GM19023 (cell line): ENCODE measurements at regions not wholly inside any gene's neighbourhood (a gene's known extent, or its start where the extent isn't known, plus 50 kb on each side); places are given as distances from the start of the nearest gene placed in this dataset.

Experiments
- ATAC-seq: cut with Tn5 transposase; IDR thresholded peaks from one replicate; pipeline ENCODE4 v1.9.1; 2021; ENCODE audit warnings: mild to moderate bottlenecking, moderate library complexity; ENCODE audit not compliant: unreplicated experiment

DNA sequence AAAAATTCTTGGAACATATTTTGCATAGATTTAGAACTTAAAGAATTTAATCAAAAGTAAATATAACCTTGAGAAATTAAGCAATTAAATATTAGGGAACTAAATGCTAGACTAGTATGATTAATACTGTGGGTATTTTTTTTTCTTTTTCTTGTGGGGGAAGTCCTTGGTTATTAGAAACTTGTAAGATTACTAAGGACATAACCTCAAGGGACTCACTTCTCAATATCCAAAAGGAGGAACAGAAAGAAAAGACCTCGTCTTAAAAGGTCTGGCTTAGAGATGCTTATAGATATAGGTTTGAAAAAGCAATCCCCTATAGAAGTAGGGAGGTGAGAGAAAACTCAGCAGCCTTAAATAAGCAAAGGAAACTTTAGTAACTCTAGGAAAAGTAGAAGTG lies 368.5 kb downstream of the INSC start:
- no peak for ATAC-seq

DNA sequence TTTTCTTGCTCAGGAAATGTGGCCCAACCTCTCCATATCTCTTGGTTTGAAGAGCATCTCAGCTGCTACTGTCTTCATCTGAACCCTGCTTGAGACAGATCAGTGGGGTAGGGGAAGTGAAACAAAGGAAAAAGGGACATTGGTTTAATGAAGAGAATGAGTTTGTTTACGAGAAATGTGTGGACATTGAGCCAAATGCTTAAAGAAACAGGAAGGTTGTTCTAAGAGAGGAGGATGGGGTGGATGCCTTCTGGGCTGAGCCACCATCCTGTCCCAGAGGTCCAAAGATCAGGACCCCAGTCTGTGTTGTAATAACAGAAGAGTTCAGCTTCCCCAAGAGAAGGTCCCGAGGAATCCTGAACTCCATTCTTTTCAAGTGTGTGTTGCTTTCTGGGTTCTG lies 369.7 kb downstream of the INSC start:
- no peak for ATAC-seq

DNA sequence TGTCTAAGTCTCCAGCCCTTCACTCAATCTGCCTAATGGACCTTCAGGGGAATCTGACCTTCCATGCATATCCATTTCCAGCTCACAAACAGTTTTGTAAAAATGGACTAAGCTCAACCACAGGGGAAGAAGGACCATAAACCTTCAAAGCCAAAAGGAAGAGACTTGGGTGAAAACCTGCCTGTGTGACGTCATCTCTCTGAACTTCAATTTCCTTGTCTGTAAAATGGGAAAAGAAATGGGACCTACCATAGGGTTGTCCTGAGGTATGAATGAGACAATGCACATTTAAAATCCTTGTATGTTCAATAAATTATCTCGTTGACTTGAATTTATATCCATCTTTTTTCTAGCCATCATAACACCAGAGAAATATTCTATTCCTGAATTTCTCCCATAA lies 370.7 kb downstream of the INSC start:
- ATAC-seq: no peak

DNA sequence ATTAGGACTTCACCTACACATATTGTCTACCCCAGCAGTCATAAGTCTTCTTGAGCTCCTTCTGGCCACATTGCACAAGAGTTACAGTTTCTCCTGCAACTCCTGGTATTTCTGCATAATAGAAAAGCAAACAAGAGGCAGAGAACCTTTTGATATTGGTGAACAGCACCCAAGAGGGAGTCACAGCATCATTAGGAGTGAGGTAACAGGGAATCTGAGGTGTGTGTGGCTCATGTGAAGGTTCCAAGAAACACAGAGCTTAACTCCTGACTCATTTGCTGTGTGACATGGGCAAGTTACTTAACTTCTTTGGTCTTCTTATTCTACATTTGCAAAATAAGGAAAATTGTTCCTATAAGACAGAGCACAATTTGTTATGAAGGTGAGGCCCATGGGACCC lies 374.6 kb downstream of the INSC start:
- ATAC-seq: no peak

DNA sequence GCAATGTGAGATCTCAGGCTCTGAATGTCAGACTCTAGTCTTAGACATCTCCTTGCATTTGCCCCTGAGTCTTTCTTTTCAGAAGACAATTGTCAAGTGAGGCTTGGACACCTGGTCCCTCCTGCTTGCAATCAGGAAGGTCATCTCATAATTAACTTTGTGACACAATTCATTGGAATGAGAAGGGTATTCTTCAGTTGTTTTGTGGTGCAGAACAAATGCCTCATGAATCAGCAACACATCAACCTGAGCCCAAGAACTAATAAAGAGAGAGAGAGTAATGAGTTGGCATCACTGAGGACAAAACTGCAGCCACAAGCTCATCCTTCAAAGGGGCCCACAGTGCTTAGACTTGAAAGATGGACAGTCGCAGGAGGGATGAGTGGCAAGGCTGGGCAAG lies 375.8 kb downstream of the INSC start:
- no peak for ATAC-seq

DNA sequence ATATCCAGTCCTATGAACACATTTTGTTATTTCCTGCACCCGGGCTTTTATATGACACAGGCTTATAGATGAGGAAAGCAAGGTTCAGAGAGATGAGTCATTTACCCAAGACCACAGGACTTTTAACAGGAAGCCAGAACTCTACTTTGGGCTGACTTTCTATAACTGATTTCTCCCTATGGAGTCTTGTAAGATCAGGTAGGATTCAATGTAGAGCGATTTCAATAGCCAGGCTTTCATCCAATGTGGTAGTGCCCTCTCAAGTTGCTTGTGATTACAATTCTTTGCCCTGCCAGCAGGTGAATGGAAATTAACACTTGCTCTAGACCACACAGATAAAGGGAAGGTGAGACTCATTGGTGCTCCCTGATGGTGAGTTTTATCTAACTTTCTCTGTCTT lies 378.3 kb downstream of the INSC start:
- no peak for ATAC-seq

DNA sequence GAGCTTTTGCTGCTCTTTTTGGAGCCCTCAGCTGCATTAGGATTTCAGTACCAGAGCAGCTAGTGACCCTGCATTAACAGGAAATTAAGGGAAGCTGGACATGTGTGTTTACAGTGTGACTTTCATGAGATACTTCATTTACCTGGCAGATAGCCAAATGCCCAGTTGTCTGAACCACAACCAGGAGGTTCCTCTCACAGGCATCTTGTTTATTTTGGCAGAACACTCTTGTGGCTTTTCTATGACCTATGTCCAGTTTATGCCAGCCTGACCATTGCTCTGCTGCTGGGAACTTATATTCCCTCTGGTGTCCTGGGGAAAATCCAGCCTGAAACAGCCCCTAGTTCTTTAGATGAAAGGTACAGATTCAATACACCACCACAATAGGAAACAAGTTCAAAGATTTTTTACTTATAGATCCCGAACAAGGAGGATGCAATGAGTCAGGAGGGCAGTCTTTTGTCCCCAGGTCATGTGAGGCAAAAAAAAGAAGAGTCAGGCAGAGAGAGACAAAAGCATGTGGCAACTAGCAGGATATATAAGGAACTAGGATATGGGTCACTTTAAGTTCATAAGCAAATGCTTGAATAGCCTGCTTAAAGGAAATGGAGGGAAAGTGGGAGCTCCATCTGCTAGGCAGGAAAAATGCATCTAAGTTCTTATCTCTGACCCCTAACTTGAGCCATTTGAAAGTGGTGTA lies 379.3 kb downstream of the INSC start:
- no peak for ATAC-seq

DNA sequence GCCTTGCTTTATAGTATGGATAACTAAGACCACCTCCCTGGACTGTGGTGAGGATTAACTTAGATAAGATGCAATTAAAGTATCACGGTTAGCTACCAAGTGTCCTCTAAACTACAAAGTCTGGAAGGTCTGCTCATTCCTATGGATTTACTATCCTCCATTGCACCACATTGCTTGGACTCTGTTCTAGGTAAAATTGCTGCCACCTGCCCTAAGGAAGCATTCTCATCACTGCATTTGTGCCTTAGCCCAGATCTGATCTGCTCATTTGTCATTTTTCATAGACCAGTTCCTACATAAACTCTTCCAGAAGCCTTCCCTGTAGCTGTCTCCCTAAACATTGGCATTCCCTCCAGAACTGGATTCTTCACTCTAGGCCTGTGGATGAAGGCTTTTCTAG lies 380.0 kb downstream of the INSC start:
- no peak for ATAC-seq

DNA sequence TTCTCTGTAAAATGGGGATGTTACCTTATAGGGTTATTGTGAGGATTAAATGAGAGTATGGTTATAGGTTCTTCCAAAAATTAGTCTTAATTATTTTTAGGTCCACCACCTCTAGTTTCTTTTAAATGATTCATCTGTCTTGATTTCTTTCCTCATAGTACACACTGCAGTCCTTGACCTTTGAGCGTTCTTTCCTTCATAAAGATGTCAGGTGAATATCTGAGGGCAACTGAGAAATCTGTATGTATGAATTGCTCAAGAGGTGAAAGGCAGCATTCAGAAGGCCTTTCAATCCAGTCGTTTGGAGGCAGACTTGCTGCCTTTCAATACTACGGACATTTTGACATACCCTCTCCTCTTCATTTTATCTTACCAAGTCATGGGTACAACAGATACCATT lies 380.7 kb downstream of the INSC start:
- ATAC-seq: no peak

DNA sequence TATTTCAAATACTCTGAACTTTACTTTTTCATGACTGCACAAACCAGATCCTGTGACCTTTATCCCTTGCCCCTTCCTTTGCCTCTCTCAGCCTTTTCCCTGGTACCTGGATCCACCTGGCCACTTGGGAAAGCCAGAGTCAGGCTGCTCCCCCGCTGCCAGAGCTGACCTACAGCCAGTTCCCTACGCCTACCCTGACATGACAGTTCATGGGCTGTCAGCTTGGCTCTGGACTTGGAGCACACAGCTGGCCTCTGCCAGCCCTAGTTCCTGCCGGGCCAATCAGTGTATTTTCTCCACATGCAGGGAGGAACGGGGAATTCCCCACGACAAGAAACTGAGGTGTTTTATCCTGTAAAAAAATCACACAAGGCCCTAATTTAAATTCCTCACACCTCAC lies 382.6 kb downstream of the INSC start:
- ATAC-seq: no peak

DNA sequence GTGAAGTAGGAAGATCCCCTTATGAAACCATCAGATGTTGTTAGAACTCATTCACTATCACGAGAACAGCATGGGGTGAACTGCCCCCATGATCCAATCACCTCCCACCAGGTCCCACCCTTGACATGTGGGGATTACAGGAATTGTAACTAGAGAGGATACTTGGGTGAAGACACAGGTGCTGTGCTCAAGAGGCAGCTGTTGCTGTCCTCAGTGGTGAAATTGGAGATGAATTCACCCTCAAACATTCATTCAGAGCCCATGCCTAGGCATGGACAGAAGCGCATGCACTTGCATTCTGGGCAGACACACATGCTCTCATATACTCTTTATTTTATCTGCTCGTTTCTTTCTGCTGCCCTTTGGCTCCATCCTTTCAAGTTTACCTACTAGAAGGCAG lies 385.0 kb downstream of the INSC start:
- ATAC-seq: no peak

DNA sequence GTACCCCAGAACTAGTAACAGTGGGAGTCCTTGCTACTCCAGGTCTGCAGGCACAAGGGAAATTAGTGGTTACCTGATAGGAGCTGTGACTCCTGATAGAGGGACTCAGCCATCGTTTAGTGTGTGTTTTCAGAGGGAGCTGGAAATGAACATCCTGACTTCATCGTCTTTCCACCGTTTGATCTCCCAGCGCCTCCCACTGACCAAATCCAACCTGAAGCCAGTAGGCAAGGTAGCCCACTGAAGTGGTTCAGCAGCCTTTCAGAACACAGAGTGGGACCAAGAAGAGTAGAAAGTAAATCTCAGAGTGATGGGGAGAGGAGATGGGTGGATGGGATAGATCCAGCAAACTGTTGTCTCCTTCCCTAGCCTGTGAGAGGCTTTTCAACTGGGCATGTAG lies 385.9 kb downstream of the INSC start:
- no peak for ATAC-seq

DNA sequence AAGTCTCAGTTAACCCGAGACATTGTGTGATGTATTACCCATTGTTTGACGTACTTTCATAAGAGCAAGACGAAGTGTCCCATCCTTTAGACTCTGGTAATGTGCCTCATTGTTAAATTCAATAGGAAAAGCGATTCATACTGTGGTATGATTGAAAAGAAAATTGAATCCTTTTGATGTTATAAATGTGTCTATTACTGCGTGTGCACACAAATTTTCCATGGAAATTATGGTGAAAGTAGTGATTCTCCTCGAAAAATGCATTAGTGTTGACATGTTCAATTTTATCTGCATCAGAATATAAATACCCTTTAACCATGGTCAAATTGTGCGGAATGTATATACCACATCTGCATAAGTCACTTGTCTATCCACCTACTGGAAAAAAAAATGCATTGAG lies 386.8 kb downstream of the INSC start:
- no peak for ATAC-seq

DNA sequence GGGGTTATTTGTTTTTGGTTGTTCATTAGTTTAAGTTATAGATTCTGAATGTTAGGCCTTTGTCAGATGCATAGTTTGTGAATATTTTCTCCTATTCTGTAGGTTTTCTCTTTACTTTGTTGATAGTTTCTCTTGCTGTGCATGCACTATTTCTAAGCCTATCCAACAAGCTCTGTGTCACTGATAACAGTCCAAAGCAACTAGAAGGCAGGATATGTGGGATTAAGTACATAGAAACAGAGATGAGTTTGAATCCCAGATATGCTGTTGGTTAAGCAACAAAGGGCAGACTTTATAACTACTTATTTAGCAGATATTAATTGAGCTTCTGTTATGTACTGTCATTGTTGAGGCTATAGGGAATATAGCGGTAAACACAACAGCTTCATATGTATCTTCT lies 390.4 kb downstream of the INSC start:
- no peak for ATAC-seq

DNA sequence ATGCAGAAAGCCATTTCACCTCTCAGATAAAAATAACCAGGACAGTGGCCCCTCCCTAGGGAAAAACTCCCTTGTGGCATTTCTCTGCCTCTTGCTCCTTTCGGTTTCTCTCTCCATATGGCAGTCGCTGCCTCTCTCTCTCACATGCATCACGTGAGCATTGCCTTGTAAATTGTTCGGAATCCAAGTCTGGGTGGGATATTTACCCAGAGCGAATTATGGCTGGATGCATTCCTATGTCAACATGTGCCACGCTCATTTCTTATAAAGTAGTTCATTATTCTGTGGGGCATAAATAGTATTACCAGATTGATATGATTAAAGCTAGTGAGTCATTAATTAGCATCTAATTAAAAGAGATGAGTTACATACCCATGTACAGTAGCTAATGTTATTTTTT lies 392.9 kb downstream of the INSC start:
- ATAC-seq: no peak

DNA sequence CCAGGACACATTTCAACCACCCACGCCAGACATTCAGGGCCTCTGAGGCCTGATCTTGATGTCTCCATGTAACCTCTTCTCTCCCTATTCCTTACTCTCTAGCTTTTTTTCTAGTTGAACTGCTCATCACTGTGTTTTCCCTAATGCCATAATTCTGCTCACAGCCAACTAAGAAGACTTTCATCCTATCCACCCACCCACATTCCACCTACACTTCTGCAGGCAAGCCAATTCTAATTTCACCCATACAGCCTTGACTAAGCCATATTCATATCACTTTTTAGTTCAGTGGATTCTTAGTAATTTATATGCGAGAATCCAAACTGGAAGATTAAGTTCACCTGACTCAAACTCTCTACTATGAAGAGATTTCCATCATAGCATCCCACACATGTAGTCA lies 394.4 kb downstream of the INSC start:
- no peak for ATAC-seq

DNA sequence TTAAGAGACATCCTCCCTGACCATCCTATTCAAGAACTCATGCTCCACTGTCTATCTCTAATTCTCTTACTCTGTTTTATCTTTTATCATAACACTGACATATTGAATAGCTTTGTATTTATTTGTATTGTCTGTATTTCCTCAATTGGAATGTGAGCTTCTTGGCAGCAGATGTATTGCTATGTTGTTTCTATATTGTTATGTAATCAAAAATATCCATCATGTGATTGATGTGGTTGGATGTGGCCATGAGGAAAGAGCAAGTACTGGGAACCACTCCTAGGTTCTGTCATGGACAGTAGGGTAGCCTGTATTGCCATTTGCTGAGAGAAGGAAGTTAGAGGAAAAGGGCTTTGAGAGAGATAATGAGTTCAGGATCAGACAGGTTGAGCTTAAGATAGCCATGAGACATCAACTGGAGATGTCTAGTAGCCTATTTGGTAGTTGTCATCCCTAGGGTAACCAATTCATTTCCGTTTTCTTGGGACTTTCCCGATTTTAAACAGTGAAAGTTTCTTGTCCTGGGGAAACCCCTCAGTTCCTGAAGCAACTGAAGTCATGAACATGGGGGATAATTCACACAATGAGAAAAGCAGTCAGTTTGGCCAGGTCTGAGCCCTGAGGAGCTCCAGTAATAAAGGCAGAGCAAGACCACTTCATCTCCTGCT lies 404.5 kb downstream of the INSC start:
- no peak for ATAC-seq

DNA sequence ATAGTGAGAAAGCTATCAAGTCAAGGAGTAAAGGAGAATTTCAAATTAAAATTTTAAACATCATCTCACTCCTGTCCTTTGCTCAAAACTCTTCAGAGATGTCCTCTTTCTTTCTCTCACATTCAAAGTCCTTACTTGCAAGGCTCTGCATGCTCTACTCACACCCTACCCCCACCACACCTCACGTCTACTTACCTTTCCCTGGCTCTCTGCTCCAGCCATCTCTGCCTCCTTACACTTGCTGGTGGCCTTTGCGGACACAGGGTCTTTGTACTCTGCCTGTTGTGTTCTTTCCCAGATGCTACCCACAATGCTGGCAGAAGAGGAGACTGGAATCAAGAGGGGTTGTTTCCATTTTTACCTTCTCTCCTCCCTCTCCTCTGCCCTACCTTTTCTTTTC lies 405.2 kb downstream of the INSC start:
- ATAC-seq: no peak

DNA sequence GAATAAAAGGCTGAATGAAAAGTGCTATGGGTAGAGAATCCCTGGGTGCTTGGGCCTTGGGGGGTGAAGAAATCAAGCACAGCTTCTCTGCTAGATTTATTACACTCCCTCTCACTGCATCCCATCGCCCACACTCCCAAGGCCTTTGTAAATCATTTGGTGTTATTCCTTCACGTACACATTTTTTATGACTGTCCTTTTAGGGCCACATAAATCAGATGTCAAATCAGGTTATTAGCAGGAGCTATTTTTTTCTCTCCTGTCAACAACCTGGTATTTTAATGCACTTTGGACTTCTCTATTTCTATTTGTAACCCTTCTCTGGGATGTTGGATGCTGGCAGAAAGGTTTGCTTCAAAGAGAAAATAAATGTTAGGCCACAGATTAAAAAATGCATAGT lies 408.8 kb downstream of the INSC start:
- ATAC-seq: no peak

DNA sequence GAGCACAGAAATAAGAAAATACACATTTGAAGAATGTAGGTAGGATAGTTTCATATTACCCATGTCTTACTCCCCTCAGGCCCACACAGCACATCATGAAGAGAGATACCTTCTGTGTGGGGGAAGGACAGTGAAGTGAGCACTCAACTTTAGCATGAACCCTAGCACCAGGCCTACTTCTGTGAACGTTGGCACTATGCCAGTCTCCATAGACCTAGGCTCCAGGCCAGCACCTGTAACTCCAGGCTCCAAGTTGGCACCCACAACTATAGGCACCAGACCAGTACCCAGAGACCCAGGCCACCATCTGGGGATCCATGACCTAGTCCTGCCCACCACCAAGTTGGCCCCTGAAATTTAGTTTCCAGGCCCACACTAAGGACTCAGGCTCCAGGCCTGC lies 410.9 kb downstream of the INSC start:
- ATAC-seq: no peak

DNA sequence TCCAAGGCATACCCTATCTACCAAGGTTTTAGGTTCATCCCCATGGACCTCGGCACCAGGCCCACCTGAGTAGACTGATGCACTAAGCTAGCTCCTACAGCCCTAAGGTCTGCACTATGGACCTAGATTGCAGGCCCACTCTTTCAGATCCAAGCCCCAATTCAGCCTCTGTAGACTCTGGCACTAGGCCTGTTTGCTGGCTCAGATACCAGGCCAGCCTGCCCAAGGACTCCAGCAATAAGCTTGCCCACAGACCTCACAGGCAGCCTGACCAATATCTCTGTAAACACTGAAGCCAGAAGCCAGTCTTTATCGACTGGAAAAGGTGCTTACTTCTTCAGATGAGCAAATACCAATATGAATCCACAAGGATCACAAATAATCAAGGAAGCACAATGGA lies 411.3 kb downstream of the INSC start:
- no peak for ATAC-seq

DNA sequence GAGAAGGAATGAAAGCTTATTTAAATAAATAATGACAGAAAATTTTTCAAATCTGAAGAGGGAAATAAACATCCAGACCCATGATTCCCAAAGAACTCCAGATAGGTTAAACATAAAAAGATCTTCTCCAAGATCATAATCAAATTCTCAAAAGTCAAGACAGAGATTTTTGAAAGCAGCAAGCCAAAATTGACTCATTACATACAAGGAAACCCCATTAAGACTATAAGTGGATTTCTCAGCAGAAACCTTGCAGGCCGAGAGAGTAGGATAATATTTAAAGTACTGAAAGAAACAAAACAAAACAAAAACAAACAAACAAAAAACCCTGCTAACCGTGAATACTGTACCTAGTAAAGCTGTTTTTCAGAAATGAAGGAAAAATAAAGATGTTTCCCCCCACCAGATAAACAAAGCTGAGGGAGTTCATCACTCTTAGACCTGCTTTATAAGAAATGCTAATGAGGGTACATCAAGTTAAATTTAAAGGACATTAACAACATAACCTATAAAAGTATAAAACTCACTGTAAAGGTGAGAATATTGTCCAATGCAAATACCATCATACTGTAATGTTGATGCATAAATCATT lies 412.2 kb downstream of the INSC start:
- ATAC-seq: no peak

DNA sequence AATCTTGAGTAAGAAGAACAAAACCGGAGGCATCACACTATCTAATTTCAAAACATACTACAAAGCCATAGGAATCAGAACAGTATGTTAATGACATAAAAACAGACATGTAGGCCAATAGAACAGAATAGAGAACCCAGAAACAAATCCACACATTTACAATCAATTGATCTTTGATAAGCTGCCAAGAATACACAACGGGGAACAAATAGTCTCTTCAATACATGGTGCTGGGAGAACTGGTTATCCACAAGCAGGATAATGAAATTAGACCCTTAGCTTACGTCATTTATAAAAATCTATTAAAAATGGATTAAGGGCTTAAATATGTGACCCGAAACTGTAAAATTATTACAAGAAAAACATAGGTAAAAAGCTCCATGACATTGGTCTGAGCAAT lies 417.7 kb downstream of the INSC start:
- no peak for ATAC-seq
